ENCODE measurements at regions not wholly inside any gene's neighbourhood (a gene's known extent, or its start where the extent isn't known, plus 50 kb on each side); places are given as distances from the start of the nearest gene placed in this dataset.

GRCh38 chrX:82813671-82814078 is 694.4 kb upstream of the POU3F4 start:
- Histone ChIP-seq H3K4me1 (ENCODE audit: insufficient read depth, low read length) (no peaks in the 10 kb centered on the region), H2BK12ac (ENCODE audit: insufficient read length, low read depth, low read length) (no peak overlapping the region), H3K79me2 (ENCODE audit: insufficient read depth, low read length) (no peaks in the 10 kb centered on the region), H3K14ac (ENCODE audit: insufficient read depth, low read length) (no peak overlapping the region), H3K56ac (ENCODE audit: insufficient read length, low read depth, low read length) (no peak overlapping the region), H2AK5ac (ENCODE audit: insufficient read length, low read length) (no peak overlapping the region), H4K5ac (ENCODE audit: insufficient read length, low read depth, low read length) (no peak overlapping the region), H4K20me1 (ENCODE audit: control insufficient read depth, insufficient read depth, insufficient read length) (no peaks in the 10 kb centered on the region), H2BK15ac (ENCODE audit: low read depth, low read length) (no peak overlapping the region), H3K4ac (ENCODE audit: low read depth, low read length) (no peak overlapping the region), H2BK20ac (ENCODE audit: low read depth, low read length, poor library complexity, severe bottlenecking) (no peak overlapping the region), H2BK120ac (ENCODE audit: low read depth, low read length, poor library complexity, severe bottlenecking) (no peak overlapping the region), H3K23ac (ENCODE audit: insufficient read length, low read depth, low read length) (no peak overlapping the region), H2AFZ (ENCODE audit: low read length) (no peak overlapping the region), H4K8ac (replicated peaks; ENCODE audit: insufficient read length, low read depth, low read length) (no peak overlapping the region), H3K9me3 (ENCODE audit: control insufficient read depth, low read depth, low read length) (peaks cover 18% of the 10 kb centered on the region), H3K79me1 (ENCODE audit: insufficient read depth, low read depth, low read length, poor library complexity, severe bottlenecking) (no peaks in the 10 kb centered on the region), H3K18ac (ENCODE audit: insufficient read length, low read depth, low read length) (no peak overlapping the region), H3K9ac (ENCODE audit: extremely low read depth, insufficient read length, low read length) (no peak overlapping the region), H3T11ph (ENCODE audit: low read length) (no peak overlapping the region), H3K4me2 (ENCODE audit: insufficient read depth, insufficient read length, low read length) (no peak overlapping the region), H3K23me2 (ENCODE audit: insufficient read length, low read depth, low read length, poor library complexity, severe bottlenecking) (no peaks in the 10 kb centered on the region), H3K27me3 (ENCODE audit: insufficient read depth, low read length) (no peaks in the 10 kb centered on the region), H3K27ac (ENCODE audit: insufficient read length, low read depth, low read length) (no peak overlapping the region), H4K91ac (ENCODE audit: insufficient read length, low read depth, low read length) (no peak overlapping the region), H2BK5ac (ENCODE audit: insufficient read length, low read length) (no peak overlapping the region)
- Mint-ChIP-seq H3K4me3 (no peak overlapping the region), H3K27ac (no peak overlapping the region), H3K4me1 (no peaks in the 10 kb centered on the region), H3K36me3 (ENCODE audit: insufficient read depth in 1 of 3, low read depth in 3 of 3) (peaks cover 3 to 11% (median 5%) of the 10 kb centered on the region in 3 experiments; a peak in 5 of 7 replicates), H3K27me3 (ENCODE audit: low read depth) (no peaks in the 10 kb centered on the region; the same call in 1 of the 2 replicates), H3K9me3 (peaks cover 66 to 72% of the 10 kb centered on the region in 2 experiments)
- no peak for DNase-seq
- TF ChIP-seq CTCF (conservative IDR thresholded peaks at IDR 0.05), result no peak
- WGBS (ENCODE audit: extremely low coverage, insufficient read length, low lambda C conversion rate), result no CpG with 5 or more reads among the region's 1 CpG
